SK-N-SH (cell line): ENCODE measurements at regions not wholly inside any gene's neighbourhood (a gene's known extent, or its start where the extent isn't known, plus 50 kb on each side); places are given as distances from the start of the nearest gene placed in this dataset.

Source experiments
- CTCF ChIA-PET: fragments of 300-600, 350-600 bp; formaldehyde crosslinking; extraction: SDS; loops from one replicate; lab custom pipeline; 2021; lab: Yijun Ruan, JAX
- POLR2A ChIA-PET: fragments of 350-600 bp; sonication (Branson Sonifier 250); formaldehyde crosslinking; extraction: SDS; loops from one replicate; lab custom pipeline; 2020; ENCODE audit warnings: antibody characterized with exemption, inconsistent platforms; lab: Yijun Ruan, JAX
- DNase-seq: peaks from one replicate; pipeline ENCODE4 v3.0.0; 2012
- H2AFZ ChIP-seq: fragments of 200-600 bp; sonication (generic); 2 replicates; pipeline ENCODE4 v1.8.1; 2016; ENCODE audit warnings: antibody characterized with exemption, mild to moderate bottlenecking, low read depth
- H3F3A ChIP-seq: fragments of 200-600 bp; sonication (generic); replicated peaks from 2 replicates; pipeline ENCODE3; 2016; ENCODE audit warnings: antibody characterized with exemption, mild to moderate bottlenecking; ENCODE audit not compliant: insufficient read depth
- H3K27ac ChIP-seq, 2 experiments: fragments of 200-500 bp in 1 of 2; fragments of 200-600 bp in 1 of 2; sonication (Bioruptor generic) in 1 of 2; sonication (generic), shearing (Covaris generic) in 1 of 2; 2 replicates each; pipeline versions ENCODE4 v1.5.1 to v1.6.1; 2014 to 2016; ENCODE audit warnings: low read depth in 2 of 2, inconsistent platforms in 1 of 2, low read length in 1 of 2, mild to moderate bottlenecking in 1 of 2, mixed read lengths in 1 of 2
- H3K27me3 ChIP-seq: fragments of 200-600 bp; sonication (generic), shearing (Covaris generic); 2 replicates; pipeline ENCODE4 v1.6.1; 2016; ENCODE audit warnings: mixed run types; ENCODE audit not compliant: insufficient read depth
- H3K36me3 ChIP-seq, 2 experiments: fragments of 200-500 bp in 1 of 2; fragments of 200-600 bp in 1 of 2; sonication (Bioruptor generic) in 1 of 2; sonication (generic) in 1 of 2; replicated peaks in 1 of 2; 2 replicates each; pipeline versions ENCODE3 to v1.5.1; 2014 to 2016; ENCODE audit warnings: low read length in 1 of 2, mild to moderate bottlenecking in 1 of 2; ENCODE audit not compliant: insufficient read depth in 2 of 2, control insufficient read depth in 1 of 2
- H3K4me1 ChIP-seq, 2 experiments: fragments of 200-500 bp in 1 of 2; fragments of 200-600 bp in 1 of 2; sonication (Bioruptor generic) in 1 of 2; sonication (generic), shearing (Covaris generic) in 1 of 2; 2 replicates each; pipeline versions ENCODE4 v1.5.1 to v1.6.1; 2014 to 2016; ENCODE audit warnings: low read depth in 1 of 2, low read length in 1 of 2, mixed run types in 1 of 2; ENCODE audit not compliant: insufficient read depth in 2 of 2, control insufficient read depth in 1 of 2
- H3K4me2 ChIP-seq: fragments of 200-600 bp; sonication (generic), shearing (Covaris generic); 2 replicates; pipeline ENCODE4 v1.6.1; 2017; ENCODE audit warnings: mixed run types
- H3K4me3 ChIP-seq, 2 experiments: fragments of 200-500 bp in 1 of 2; fragments of 200-600 bp in 1 of 2; sonication (Bioruptor generic) in 1 of 2; sonication (generic), shearing (Covaris generic) in 1 of 2; 2 replicates each; pipeline versions ENCODE4 v1.5.1 to v1.8.1; 2014 to 2016; ENCODE audit warnings: low read depth in 2 of 2, inconsistent platforms in 1 of 2, low read length in 1 of 2, mild to moderate bottlenecking in 1 of 2, mixed read lengths in 1 of 2, moderate library complexity in 1 of 2
- H3K79me2 ChIP-seq: fragments of 200-600 bp; sonication (generic); 2 replicates; pipeline ENCODE4 v1.8.1; 2017; ENCODE audit warnings: mild to moderate bottlenecking; ENCODE audit not compliant: insufficient read depth
- H3K9ac ChIP-seq: fragments of 200-600 bp; sonication (generic); 2 replicates; pipeline ENCODE4 v1.6.1; 2017; ENCODE audit warnings: mixed run types
- H3K9me2 ChIP-seq: fragments of 200-600 bp; sonication (generic); 2 replicates; pipeline ENCODE4 v1.6.1; 2017; ENCODE audit warnings: mixed run types
- H3K9me3 ChIP-seq: fragments of 200-600 bp; sonication (generic); 2 replicates; pipeline ENCODE4 v1.6.1; 2017; ENCODE audit warnings: mixed run types, mild to moderate bottlenecking, moderate library complexity
- H4K20me1 ChIP-seq: fragments of 200-600 bp; sonication (generic); 2 replicates; pipeline ENCODE4 v1.6.1; 2017; ENCODE audit warnings: mild to moderate bottlenecking, mixed run types; ENCODE audit not compliant: insufficient read depth
- CTCF ChIP-seq: fragments of 200-600 bp; sonication (generic); IDR thresholded peaks from 2 replicates; pipeline ENCODE4 v1.6.1; 2017; ENCODE audit warnings: antibody characterized with exemption, mild to moderate bottlenecking, moderate library complexity
- EP300 ChIP-seq, 2 experiments: IDR thresholded peaks; 2 replicates each; pipeline versions ENCODE4 v1.4.0 to v1.6.1; 2012; ENCODE audit warnings: borderline replicate concordance in 1 of 2, low read depth in 1 of 2, low read length in 1 of 2
- EZH2phosphoT487 ChIP-seq: fragments of 200-600 bp; sonication (generic); IDR thresholded peaks from 2 replicates; pipeline ENCODE4 v1.6.1; 2017; ENCODE audit warnings: low read depth, mixed run types, mild to moderate bottlenecking, antibody characterized with exemption, moderate library complexity, borderline replicate concordance
- FOXM1 ChIP-seq: IDR thresholded peaks from 2 replicates; pipeline ENCODE4 v1.4.0; 2012; ENCODE audit warnings: low read depth, mild to moderate bottlenecking
- IRF3 ChIP-seq: fragments of 150-350 bp; IDR thresholded peaks from 2 replicates; pipeline ENCODE4 v1.6.1; 2016; ENCODE audit warnings: mild to moderate bottlenecking, low read depth, low read length
- RFX5 ChIP-seq: IDR thresholded peaks from 2 replicates; pipeline ENCODE4 v1.6.1; 2012; ENCODE audit warnings: mild to moderate bottlenecking, improper control_type of control experiment, low read length
- TCF12 ChIP-seq: IDR thresholded peaks from 2 replicates; pipeline ENCODE4 v1.4.0; 2012
- USF1 ChIP-seq: IDR thresholded peaks from 2 replicates; pipeline ENCODE4 v1.4.0; 2012; ENCODE audit warnings: low read depth, borderline replicate concordance
- USF2 ChIP-seq: fragments of 150-350 bp; IDR thresholded peaks from 2 replicates; pipeline ENCODE4 v1.6.1; 2017; ENCODE audit warnings: antibody characterized with exemption, low read length, low read depth, borderline replicate concordance
- YY1 ChIP-seq: IDR thresholded peaks from 2 replicates; pipeline ENCODE4 v1.4.0; 2012; ENCODE audit warnings: low read depth, mild to moderate bottlenecking
- WGBS: methylation state at CpG from one replicate; pipeline ENCODE4 v1.1.6; 2017; ENCODE audit warnings: low lambda C conversion rate; 5-methylcytosine and 5-hydroxymethylcytosine counted together

- no peak for TF ChIP-seq EP300 (IDR thresholded peaks at IDR 0.05; ENCODE audit: borderline replicate concordance in 1 of 2, low read depth in 1 of 2, low read length in 1 of 2)
- CTCF ChIA-PET: interaction anchor here (0.6 to 0.7 kb wide), 2 partner anchors 51 to 72 kb away, joined by 3 read pairs; no protein-coding TSS in a partner anchor
- Histone ChIP-seq H3K79me2 (no peaks in the 10 kb centered on the region), H3F3A (no peaks in the 10 kb centered on the region), H3K36me3 (no peaks in the 10 kb centered on the region), H3K4me3 (no peak overlapping the region), H3K9me2 (no peaks in the 10 kb centered on the region), H3K27me3 (no peaks in the 10 kb centered on the region), H3K4me1 (no peaks in the 10 kb centered on the region; a peak in 1 of 4 replicates), H4K20me1 (no peaks in the 10 kb centered on the region), H2AFZ (no peak overlapping the region), H3K27ac (no peak overlapping the region), H3K4me2 (no peak overlapping the region), H3K9me3 (no peaks in the 10 kb centered on the region), H3K9ac (no peak overlapping the region)
- POLR2A ChIA-PET: no interaction called here
- WGBS: 83% methylated on average over 11 of the region's 17 CpGs
- no peak for DNase-seq
Measured at GRCh38 chr16:11478431-11479119, 108.1 kb downstream of the LITAF start.

- WGBS: 70% methylated on average over 4 of the region's 4 CpGs
- TF ChIP-seq FOXM1 (no peak), EZH2phosphoT487 (no peak), TCF12 (no peak)
- ChIA-PET CTCF (no interaction called here), POLR2A (no interaction called here)
- no peak overlapping the region for H3K27ac ChIP-seq
- no peak overlapping the region for H3K4me2 ChIP-seq
- no peaks in the 10 kb centered on the region for H3K27me3 ChIP-seq
- H2AFZ ChIP-seq: no peak overlapping the region
- H3K36me3 ChIP-seq: no peaks in the 10 kb centered on the region
- H3F3A ChIP-seq: no peaks in the 10 kb centered on the region
- no peak overlapping the region for H3K9ac ChIP-seq
- no peaks in the 10 kb centered on the region for H3K79me2 ChIP-seq
- no peak for DNase-seq
- H3K4me1 ChIP-seq: no peaks in the 10 kb centered on the region; a peak in 1 of 4 replicates
- H3K4me3 ChIP-seq: no peak overlapping the region
- H3K9me3 ChIP-seq: no peaks in the 10 kb centered on the region
- H3K9me2 ChIP-seq: no peaks in the 10 kb centered on the region
- H4K20me1 ChIP-seq: no peaks in the 10 kb centered on the region
Measured at GRCh38 chr16:11479916-11480315, 106.8 kb downstream of the LITAF start.

GRCh38 chr16:11480634-11481033 lies 106.1 kb downstream of the LITAF start:
- Histone ChIP-seq H3K9me3 (no peaks in the 10 kb centered on the region), H2AFZ (no peak overlapping the region), H3K4me2 (no peak overlapping the region), H3F3A (no peaks in the 10 kb centered on the region), H3K27ac (no peak overlapping the region), H3K4me1 (no peaks in the 10 kb centered on the region; a peak in 1 of 4 replicates), H3K27me3 (no peaks in the 10 kb centered on the region), H3K79me2 (no peaks in the 10 kb centered on the region), H3K4me3 (no peak overlapping the region), H3K36me3 (no peaks in the 10 kb centered on the region), H3K9ac (no peak overlapping the region), H3K9me2 (no peaks in the 10 kb centered on the region), H4K20me1 (no peaks in the 10 kb centered on the region)
- no peak for TF ChIP-seq RFX5
- no peak for TF ChIP-seq USF1
- no peak for TF ChIP-seq USF2
- TF ChIP-seq YY1: no peak
- TF ChIP-seq IRF3: no peak
- TF ChIP-seq CTCF: no peak
- no peak for DNase-seq
- WGBS: 88% methylated on average over 5 of the region's 5 CpGs
- ChIA-PET POLR2A (no interaction called here), CTCF (no interaction called here)
